ENCODE measurements at regions not wholly inside any gene's neighbourhood (a gene's known extent, or its start where the extent isn't known, plus 50 kb on each side); places are given as distances from the start of the nearest gene placed in this dataset.

GRCh38 chr6:130773860-130774259 lies 53.3 kb upstream of the SMLR1 start:
- H3K27me3 Mint-ChIP-seq (ENCODE audit: low read depth): peaks cover 3% of the 10 kb centered on the region
- no peaks in the 10 kb centered on the region for H3K36me3 Mint-ChIP-seq (ENCODE audit: low read depth)
- H3K4me1 Mint-ChIP-seq (ENCODE audit: low read depth): peaks cover 9% of the 10 kb centered on the region
- no peak overlapping the region for H3K27ac Mint-ChIP-seq
- H3K4me3 Mint-ChIP-seq: no peak overlapping the region
- no peaks in the 10 kb centered on the region for H3K9me3 Mint-ChIP-seq

- Mint-ChIP-seq H3K9me3 (peaks cover 6% of the 10 kb centered on the region), H3K27me3 (ENCODE audit: low read depth) (no peaks in the 10 kb centered on the region), H3K27ac (no peak overlapping the region), H3K4me3 (no peak overlapping the region), H3K4me1 (ENCODE audit: low read depth) (peaks cover 15% of the 10 kb centered on the region), H3K36me3 (ENCODE audit: low read depth) (no peaks in the 10 kb centered on the region)
These were observed 51.7 kb upstream of the SMLR1 start for GRCh38 chr6:130775411-130776012.

GRCh38 chr6:130776287-130776925 lies 50.8 kb upstream of the SMLR1 start:
- Mint-ChIP-seq H3K36me3 (ENCODE audit: low read depth) (no peaks in the 10 kb centered on the region), H3K27me3 (ENCODE audit: low read depth) (no peaks in the 10 kb centered on the region), H3K4me1 (ENCODE audit: low read depth) (peaks cover 17% of the 10 kb centered on the region), H3K4me3 (no peak overlapping the region), H3K27ac (no peak overlapping the region), H3K9me3 (peaks cover 8% of the 10 kb centered on the region)

Data from T-helper 1 cell treated with Interleukin-12 subunit alpha and Interleukin-12 subunit beta and Interleukin-4 antibody, amounts not matched to agents 30 μg/mL and 1 μg/mL, for 36 hours (primary cell).